Natural killer cell treated with Interleukin-12 subunit alpha and Interleukin-12 subunit beta and Interleukin-15 and Interleukin-18, amount 100 ng/mL, for 72 hours (primary cell): ENCODE measurements at regions not wholly inside any gene's neighbourhood (a gene's known extent, or its start where the extent isn't known, plus 50 kb on each side); places are given as distances from the start of the nearest gene placed in this dataset.

Experiments used
- ATAC-seq, 2 donors: fragments of 150-1000 bp; cut with Tn5 transposase in 1 of 2; sonication (Bioruptor Pico), chemical (Tn5 transposase) in 1 of 2; 2 replicates each; pipeline ENCODE4 v1.10.0; 2021
- DNase-seq: peaks from one replicate; pipeline ENCODE4 v3.0.0; 2022; ENCODE audit warnings: low spot score
- H3K27ac Mint-ChIP-seq, 2 donors: 1 replicate in 1 of 2; 2 replicates in 1 of 2; pipeline ENCODE4 v1.8.0; 2022; ENCODE audit warnings: mixed read lengths in 2 of 2, mild to moderate bottlenecking in 1 of 2, moderate library complexity in 1 of 2
- H3K27me3 Mint-ChIP-seq, 2 donors: 1 replicate in 1 of 2; 2 replicates in 1 of 2; pipeline ENCODE4 v1.8.0; 2022; ENCODE audit warnings: mixed read lengths in 2 of 2
- H3K36me3 Mint-ChIP-seq: one replicate; pipeline ENCODE4 v1.8.0; 2022; ENCODE audit warnings: mixed read lengths
- H3K4me1 Mint-ChIP-seq, 2 donors: 1 replicate in 1 of 2; 2 replicates in 1 of 2; pipeline ENCODE4 v1.8.0; 2022; ENCODE audit warnings: low read depth in 2 of 2, mixed read lengths in 2 of 2, mild to moderate bottlenecking in 1 of 2
- H3K4me3 Mint-ChIP-seq: one replicate; pipeline ENCODE4 v1.8.0; 2022; ENCODE audit warnings: mixed read lengths
- H3K9me3 Mint-ChIP-seq: 2 replicates; pipeline ENCODE4 v1.8.0; 2022; ENCODE audit warnings: mixed read lengths

DNA sequence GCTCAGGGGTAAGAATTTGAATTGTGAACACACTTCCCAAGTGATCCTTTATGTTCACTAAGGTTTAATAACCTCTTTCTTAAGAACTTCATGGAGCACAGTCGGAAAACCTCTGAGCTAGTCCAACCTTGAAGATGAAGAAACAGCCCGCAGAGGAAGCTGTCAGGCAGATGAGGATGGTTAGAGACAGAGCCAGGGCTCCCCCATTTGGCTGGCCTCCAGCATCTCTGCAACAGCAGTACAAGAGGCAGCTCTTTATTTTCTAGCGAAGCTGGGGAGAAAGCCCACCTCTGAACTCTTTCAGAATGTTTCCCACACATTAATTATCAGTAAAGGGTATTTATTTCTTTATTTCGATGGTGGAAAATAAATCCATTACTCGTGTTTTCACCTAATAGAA lies 350.8 kb downstream of the DMRT2 start:
- Mint-ChIP-seq H3K9me3 (peaks cover 8% of the 10 kb centered on the region), H3K36me3 (no peaks in the 10 kb centered on the region), H3K27me3 (peaks cover 0 to 3% of the 10 kb centered on the region in 2 donors), H3K4me1 (no peaks in the 10 kb centered on the region), H3K27ac (no peak overlapping the region), H3K4me3 (no peak overlapping the region)
- DNase-seq (no peak), ATAC-seq (no peak)

DNA sequence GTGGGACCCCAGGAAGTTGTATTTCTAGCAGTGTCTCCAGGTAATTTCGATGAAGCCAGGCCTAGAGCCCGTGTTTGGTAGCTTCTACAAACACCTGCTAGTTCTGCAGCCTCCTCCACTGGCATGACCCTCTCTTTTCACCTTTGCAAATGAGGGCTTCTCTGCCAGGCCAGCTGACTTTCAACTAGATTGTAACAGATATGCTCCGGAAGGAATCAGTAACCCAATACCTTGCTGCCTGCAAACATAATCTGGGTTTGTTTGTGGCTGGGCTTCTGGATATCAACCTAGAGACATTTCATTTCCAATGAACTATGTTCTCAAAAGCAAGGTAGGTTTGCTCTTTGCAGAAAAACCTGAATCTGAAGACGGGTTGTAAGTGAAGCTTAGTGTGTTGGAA lies 354.8 kb downstream of the DMRT2 start:
- no peak overlapping the region for H3K27ac Mint-ChIP-seq
- H3K27me3 Mint-ChIP-seq: no peaks in the 10 kb centered on the region

DNA sequence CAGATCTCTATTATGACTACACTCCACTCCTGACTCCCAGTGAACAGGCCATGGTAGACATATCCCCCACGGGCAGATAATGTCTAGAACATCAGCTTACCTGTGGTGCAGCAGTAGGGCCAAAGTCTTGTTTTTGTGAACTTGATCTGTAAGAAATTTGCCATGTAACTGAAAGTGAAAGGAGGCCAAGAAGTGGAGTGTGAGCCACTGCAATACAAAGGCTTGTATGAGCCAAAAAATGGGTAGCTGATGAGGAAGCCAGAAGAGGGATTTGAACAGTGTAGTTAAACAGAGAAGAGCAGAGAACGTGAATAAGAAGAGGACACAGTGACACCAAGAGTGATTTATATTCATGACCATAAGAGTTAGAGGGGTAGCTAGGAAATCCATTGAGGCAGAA lies 361.7 kb downstream of the DMRT2 start:
- Mint-ChIP-seq H3K9me3 (peaks cover 5% of the 10 kb centered on the region), H3K4me3 (no peak overlapping the region), H3K27me3 (no peaks in the 10 kb centered on the region), H3K4me1 (no peaks in the 10 kb centered on the region), H3K27ac (no peak overlapping the region), H3K36me3 (no peaks in the 10 kb centered on the region)
- DNase-seq (no peak), ATAC-seq (no peak)

More for the DNA sequence above, 354.8 kb downstream of the DMRT2 start:
- H3K9me3 Mint-ChIP-seq: no peaks in the 10 kb centered on the region
- no peaks in the 10 kb centered on the region for H3K4me1 Mint-ChIP-seq
- no peaks in the 10 kb centered on the region for H3K36me3 Mint-ChIP-seq
- no peak overlapping the region for H3K4me3 Mint-ChIP-seq
- no peak for ATAC-seq
- no peak for DNase-seq

DNA sequence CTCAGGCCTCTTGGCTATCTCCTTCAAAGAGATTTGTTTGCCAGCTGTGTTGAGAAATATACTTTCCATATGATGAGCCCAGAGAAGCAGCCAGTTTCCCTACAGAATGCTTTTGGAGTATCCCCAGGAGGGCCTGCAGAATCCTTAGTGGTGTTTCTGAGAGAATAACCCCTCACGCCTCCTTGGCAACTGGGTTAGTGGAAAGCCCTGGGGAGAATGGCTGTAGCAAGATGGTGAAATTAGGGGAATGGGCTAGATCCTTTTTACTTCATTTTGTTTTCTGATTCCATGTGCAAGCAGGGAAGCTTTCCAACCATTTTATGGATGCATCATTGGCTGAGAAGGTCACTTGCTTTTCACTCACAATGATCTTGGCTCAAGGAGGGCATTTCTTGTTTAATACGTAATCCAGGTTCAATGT lies 364.6 kb downstream of the DMRT2 start:
- DNase-seq (no peak), ATAC-seq (no peak)
- H3K9me3 Mint-ChIP-seq: peaks cover 7% of the 10 kb centered on the region
- H3K4me1 Mint-ChIP-seq: no peaks in the 10 kb centered on the region
- H3K27me3 Mint-ChIP-seq: no peaks in the 10 kb centered on the region
- no peak overlapping the region for H3K27ac Mint-ChIP-seq
- H3K36me3 Mint-ChIP-seq: no peaks in the 10 kb centered on the region
- no peak overlapping the region for H3K4me3 Mint-ChIP-seq

DNA sequence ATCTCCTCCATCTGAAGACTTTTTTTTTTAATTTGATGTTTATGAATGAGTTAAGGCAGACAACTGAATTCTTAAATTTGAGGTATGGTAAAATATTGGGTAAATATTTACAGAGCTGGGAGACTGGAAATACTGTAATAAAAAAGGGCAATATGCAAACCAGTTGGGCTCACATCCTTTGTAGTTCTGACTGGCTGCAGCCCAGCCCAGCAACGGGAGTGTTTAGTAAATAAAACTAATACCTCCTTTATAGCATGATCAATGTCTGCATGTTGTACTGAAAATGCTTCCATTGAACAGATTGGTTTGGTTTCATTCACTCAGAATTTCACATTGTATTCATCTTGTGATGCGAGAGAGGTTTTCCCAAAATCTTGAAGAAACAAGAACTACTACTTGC lies 365.0 kb downstream of the DMRT2 start:
- Mint-ChIP-seq H3K36me3 (no peaks in the 10 kb centered on the region), H3K27ac (no peak overlapping the region), H3K4me3 (no peak overlapping the region), H3K4me1 (no peaks in the 10 kb centered on the region), H3K9me3 (peaks cover 7% of the 10 kb centered on the region), H3K27me3 (no peaks in the 10 kb centered on the region)
- ATAC-seq: no peak
- DNase-seq: no peak

DNA sequence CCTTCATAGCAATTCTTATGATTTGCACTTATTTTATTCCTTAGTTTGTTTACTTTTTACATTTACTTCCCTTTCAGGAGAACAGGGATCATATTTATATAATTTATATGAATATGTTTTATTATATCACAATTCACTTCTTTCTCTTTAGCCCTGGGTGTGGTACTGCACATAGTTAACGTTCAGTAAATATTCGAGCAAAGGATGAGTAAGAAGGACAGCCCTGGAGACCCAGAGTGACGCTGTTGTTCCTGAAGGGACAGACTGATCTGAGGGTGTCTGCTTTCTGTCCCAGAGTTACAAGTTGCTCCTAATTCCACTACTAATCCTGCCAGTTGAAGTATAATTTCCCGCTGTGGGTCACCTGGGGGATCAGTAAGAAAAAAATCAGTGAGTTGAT lies 366.1 kb downstream of the DMRT2 start:
- no peak overlapping the region for H3K27ac Mint-ChIP-seq
- DNase-seq (no peak), ATAC-seq (no peak)
- H3K36me3 Mint-ChIP-seq: no peaks in the 10 kb centered on the region
- H3K27me3 Mint-ChIP-seq: no peaks in the 10 kb centered on the region
- peaks cover 7% of the 10 kb centered on the region for H3K9me3 Mint-ChIP-seq
- H3K4me1 Mint-ChIP-seq: no peaks in the 10 kb centered on the region
- H3K4me3 Mint-ChIP-seq: no peak overlapping the region

DNA sequence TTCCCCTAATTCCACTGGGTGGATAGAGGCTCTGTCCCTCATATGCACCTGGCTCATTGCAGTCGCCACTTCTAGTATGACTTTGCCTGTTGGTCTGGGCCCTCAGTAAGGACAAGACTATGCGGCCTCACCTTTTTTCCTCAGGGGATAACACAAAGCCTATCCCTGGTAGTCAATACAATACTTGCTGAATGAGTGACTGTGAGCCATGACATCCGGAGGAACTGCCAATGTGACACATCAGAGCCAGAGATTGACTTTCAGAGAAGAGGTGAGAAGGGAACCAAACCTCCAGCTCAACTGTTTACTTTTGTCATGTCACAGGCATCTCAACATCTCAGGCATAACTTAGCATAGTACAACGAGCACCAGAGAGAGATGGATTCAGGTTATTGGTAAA lies 371.3 kb downstream of the DMRT2 start:
- H3K27ac Mint-ChIP-seq: no peak overlapping the region
- H3K27me3 Mint-ChIP-seq: no peaks in the 10 kb centered on the region
- H3K4me3 Mint-ChIP-seq: no peak overlapping the region
- no peaks in the 10 kb centered on the region for H3K4me1 Mint-ChIP-seq
- no peak for ATAC-seq
- no peaks in the 10 kb centered on the region for H3K36me3 Mint-ChIP-seq
- no peak for DNase-seq
- peaks cover 6% of the 10 kb centered on the region for H3K9me3 Mint-ChIP-seq

DNA sequence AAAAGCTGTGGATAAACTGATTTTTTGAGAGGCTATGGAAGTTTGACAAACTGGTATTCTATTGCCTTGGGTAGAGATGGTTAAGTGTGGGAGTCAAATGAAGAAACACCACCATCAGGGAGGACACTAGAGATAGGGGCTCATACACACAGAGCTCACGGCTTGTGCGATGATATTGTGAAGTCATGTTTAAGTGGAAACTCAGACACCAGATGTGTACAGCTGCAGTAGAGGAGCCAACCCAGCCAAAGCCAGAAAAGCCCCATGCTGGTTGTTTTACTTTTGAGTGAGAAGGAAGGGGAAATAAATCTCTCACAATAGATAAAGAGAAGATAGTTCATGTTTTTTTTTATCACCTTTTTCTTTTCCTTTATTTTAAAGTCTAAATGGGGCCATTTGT lies 377.7 kb downstream of the DMRT2 start:
- Mint-ChIP-seq H3K9me3 (peaks cover 3% of the 10 kb centered on the region), H3K27ac (no peak overlapping the region), H3K36me3 (no peaks in the 10 kb centered on the region), H3K4me3 (no peak overlapping the region), H3K4me1 (no peaks in the 10 kb centered on the region), H3K27me3 (peaks cover 0 to 7% of the 10 kb centered on the region in 2 donors)
- ATAC-seq (no peak), DNase-seq (no peak)

DNA sequence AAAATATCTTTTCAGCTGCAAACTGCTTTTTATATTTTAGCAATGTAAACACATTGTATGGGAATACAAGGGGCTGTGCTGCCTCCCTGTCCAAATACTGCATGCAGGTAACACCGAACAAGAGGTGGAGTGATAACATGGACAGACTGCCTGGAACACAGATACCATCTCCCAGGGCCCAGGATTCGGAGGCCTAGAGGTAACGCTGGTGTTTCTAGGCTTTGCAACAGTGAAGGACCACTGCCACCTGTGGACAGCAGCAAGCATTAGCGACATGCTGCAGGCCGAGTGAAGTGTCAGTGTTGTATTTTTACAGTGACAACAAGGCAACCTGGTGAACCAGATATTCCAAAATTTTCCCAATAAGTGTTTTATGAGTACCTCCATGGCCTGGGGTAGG lies 379.1 kb downstream of the DMRT2 start:
- Mint-ChIP-seq H3K4me1 (no peaks in the 10 kb centered on the region), H3K27me3 (peaks cover 0 to 7% of the 10 kb centered on the region in 2 donors), H3K9me3 (no peaks in the 10 kb centered on the region), H3K4me3 (no peak overlapping the region), H3K36me3 (no peaks in the 10 kb centered on the region), H3K27ac (no peak overlapping the region)
- ATAC-seq (no peak), DNase-seq (no peak)

DNA sequence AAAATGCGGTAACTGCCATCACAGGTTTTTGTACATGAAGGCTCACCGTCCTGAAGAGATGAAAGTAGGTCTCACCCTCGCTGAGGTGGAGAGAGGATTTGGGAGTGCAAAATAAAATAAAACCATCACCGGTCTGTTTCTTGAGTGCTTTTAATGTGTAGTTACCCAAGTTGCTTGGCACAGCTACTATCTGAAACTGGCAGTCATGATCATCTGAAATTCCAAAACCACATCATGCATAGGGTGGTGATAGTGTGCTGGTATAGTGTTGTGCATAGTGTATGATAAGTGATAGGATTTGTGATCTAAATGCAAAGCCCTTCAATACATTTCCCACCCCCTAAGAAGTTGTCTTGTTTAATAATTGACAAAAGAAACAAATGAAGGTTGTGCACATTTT lies 381.3 kb downstream of the DMRT2 start:
- Mint-ChIP-seq H3K9me3 (peaks cover 4% of the 10 kb centered on the region), H3K36me3 (no peaks in the 10 kb centered on the region), H3K4me1 (no peaks in the 10 kb centered on the region), H3K27me3 (peaks cover 5 to 7% of the 10 kb centered on the region in 2 donors), H3K27ac (no peak overlapping the region), H3K4me3 (no peak overlapping the region)
- ATAC-seq (no peak), DNase-seq (no peak)

DNA sequence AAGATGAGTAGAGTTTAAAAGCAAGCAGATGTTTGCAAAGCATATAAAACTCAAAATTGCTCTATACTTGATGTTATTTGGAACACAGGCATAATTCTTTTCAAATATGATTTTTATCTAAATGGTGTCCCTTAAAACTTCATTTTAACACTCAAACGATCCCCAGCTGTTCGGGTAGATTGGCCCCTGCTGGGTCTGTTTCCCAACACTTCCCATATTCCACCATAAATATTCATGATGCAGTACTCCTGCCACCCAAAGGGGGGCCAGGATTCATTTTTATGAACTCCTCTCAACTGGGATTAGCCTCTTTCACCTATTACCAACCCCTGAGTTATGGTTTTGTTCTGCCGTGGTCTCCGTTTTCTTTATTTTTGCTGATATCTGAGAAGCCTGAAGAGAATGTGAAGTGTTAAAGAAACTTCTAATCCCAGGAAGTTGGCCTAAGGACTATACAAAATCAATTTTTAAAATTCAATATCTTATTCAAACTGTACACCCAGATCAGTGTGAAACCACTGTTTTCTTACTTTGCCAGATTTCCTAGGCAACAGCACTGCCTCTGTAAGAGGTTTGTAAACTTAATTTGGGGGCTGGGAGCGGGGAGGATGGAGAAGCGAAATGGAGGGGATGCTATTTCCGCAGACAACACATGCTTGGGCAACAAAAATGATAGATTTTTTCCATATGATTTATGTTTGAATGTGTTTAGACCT lies 384.1 kb downstream of the DMRT2 start:
- DNase-seq (no peak), ATAC-seq (no peak)
- Mint-ChIP-seq H3K27ac (no peak overlapping the region), H3K27me3 (peaks cover 9 to 11% of the 10 kb centered on the region in 2 donors), H3K4me3 (no peak overlapping the region), H3K9me3 (peaks cover 8% of the 10 kb centered on the region), H3K4me1 (no peaks in the 10 kb centered on the region), H3K36me3 (no peaks in the 10 kb centered on the region)

DNA sequence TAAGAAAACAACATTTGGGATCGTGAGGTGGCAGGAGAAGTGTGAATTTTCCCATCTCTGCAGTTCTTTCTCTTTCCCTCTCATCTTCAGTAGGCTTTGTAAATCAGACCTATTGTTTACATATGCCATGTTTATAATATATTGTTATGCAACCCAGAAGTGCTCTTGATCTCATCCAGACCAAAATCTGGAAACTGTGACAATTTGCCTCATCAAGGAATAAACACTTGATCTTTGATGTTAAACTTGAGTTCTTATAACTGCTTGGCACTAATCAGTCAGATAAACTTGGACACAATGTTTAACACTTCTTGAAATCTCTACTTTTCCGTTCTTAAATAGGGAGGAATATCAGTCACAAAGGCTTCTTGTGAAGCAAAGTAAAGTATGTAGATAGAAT lies 384.7 kb downstream of the DMRT2 start:
- H3K36me3 Mint-ChIP-seq: no peaks in the 10 kb centered on the region
- peaks cover 8% of the 10 kb centered on the region for H3K9me3 Mint-ChIP-seq
- no peak overlapping the region for H3K27ac Mint-ChIP-seq
- no peak overlapping the region for H3K4me3 Mint-ChIP-seq
- no peak for DNase-seq
- ATAC-seq: no peak
- H3K4me1 Mint-ChIP-seq: no peaks in the 10 kb centered on the region
- H3K27me3 Mint-ChIP-seq: peaks cover 9 to 11% of the 10 kb centered on the region in 2 donors

DNA sequence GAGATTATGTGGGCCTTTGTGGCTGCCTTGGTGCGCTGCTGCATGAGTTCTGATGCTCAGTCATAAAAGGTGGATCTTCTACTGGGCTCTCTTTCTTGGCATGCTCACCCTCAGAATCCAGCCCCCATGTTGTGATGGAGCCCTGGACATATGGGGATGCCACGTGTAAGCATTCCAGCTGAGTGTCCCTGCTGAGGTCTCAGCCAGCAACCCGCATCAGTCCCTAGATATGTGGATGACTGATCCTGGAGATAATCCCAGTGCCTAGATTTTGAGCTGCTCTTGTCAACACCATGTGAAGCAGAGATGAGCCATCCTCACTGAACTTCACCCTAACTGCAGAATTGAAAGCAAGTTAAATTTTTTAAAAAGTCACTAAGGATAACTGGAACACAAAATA lies 390.1 kb downstream of the DMRT2 start:
- Mint-ChIP-seq H3K36me3 (no peaks in the 10 kb centered on the region), H3K27me3 (peaks cover 5 to 8% of the 10 kb centered on the region in 2 donors), H3K9me3 (peaks cover 7% of the 10 kb centered on the region), H3K27ac (no peak overlapping the region), H3K4me1 (no peaks in the 10 kb centered on the region), H3K4me3 (no peak overlapping the region)
- no peak for ATAC-seq
- no peak for DNase-seq

DNA sequence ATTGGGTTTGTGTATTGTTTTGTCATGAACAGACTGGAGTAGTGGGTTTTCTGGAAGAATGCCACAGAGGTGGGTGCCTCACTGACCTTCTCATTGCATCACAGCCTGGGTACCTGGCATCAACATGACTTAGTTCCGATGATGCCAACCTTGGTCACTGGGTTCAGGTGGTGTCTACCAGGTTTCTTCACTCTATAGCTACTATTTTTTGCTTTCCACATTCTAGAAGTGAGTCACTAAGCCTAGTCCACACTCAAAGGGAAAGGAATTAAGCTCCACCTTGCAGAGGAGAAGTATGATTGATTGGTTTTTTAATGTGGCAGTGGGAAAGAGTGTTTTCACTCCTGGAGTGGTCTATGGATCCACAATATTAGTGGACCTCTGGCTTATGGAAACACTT lies 391.9 kb downstream of the DMRT2 start:
- no peak for ATAC-seq
- Mint-ChIP-seq H3K4me3 (no peak overlapping the region), H3K9me3 (peaks cover 7% of the 10 kb centered on the region), H3K4me1 (no peaks in the 10 kb centered on the region), H3K27ac (no peak overlapping the region), H3K27me3 (peaks cover 9 to 10% of the 10 kb centered on the region in 2 donors), H3K36me3 (no peaks in the 10 kb centered on the region)
- no peak for DNase-seq

DNA sequence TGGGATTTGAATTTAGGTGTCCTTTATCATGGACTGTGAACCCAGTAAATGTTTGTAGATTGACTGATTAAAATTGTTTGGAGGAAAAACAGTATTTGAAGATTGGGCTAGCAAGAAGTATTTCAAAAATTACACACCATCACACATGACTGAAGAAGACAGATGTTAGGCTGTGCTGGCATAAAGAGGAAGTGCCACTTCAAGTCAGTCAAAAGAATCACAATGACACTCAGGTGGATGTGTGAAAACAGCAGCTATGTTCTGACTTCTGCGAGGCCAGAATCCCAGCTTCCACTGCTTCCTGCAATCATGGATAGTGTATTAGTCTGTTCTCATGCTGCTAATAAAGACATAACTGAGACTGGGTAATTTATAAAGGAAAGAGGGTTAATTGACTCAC lies 393.3 kb downstream of the DMRT2 start:
- Mint-ChIP-seq H3K27me3 (peaks cover 4 to 8% of the 10 kb centered on the region in 2 donors), H3K9me3 (peaks cover 7% of the 10 kb centered on the region), H3K4me3 (no peak overlapping the region), H3K36me3 (no peaks in the 10 kb centered on the region), H3K27ac (no peak overlapping the region), H3K4me1 (no peaks in the 10 kb centered on the region)
- DNase-seq: no peak
- no peak for ATAC-seq
